ENCODE measurements at regions not wholly inside any gene's neighbourhood (a gene's known extent, or its start where the extent isn't known, plus 50 kb on each side); places are given as distances from the start of the nearest gene placed in this dataset.

DNA sequence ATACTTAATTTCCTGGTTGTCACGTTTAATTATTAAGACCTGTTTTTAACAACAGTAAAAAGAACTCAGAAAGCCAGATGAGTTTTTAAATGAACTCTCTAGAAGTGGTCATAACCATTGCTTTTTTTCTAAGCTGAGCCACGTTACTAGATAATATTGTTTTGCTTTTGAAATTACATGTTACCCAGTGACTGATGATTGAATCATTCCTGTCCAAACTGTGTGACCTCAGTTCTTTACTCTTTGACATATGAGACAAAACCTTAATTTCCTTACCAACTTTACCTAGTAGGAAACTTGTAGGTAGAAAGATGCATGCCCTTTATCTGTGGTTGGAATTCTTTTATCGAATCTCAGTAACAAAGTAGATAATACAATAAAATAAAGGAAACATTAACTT is 411.7 kb downstream of the SH3GL2 start:
- no peak for DNase-seq (ENCODE audit: low spot score)
- H3K9me3 Mint-ChIP-seq (ENCODE audit: unreplicated experiment), result no peaks in the 10 kb centered on the region
- H3K27ac Mint-ChIP-seq (ENCODE audit: unreplicated experiment), result no peak overlapping the region
- no peaks in the 10 kb centered on the region for H3K36me3 Mint-ChIP-seq (ENCODE audit: low read depth, unreplicated experiment)
- no peaks in the 10 kb centered on the region for H3K27me3 Mint-ChIP-seq (ENCODE audit: unreplicated experiment)
- no peaks in the 10 kb centered on the region for H3K4me1 Mint-ChIP-seq (ENCODE audit: unreplicated experiment)
- TF ChIP-seq, protein P1, sequence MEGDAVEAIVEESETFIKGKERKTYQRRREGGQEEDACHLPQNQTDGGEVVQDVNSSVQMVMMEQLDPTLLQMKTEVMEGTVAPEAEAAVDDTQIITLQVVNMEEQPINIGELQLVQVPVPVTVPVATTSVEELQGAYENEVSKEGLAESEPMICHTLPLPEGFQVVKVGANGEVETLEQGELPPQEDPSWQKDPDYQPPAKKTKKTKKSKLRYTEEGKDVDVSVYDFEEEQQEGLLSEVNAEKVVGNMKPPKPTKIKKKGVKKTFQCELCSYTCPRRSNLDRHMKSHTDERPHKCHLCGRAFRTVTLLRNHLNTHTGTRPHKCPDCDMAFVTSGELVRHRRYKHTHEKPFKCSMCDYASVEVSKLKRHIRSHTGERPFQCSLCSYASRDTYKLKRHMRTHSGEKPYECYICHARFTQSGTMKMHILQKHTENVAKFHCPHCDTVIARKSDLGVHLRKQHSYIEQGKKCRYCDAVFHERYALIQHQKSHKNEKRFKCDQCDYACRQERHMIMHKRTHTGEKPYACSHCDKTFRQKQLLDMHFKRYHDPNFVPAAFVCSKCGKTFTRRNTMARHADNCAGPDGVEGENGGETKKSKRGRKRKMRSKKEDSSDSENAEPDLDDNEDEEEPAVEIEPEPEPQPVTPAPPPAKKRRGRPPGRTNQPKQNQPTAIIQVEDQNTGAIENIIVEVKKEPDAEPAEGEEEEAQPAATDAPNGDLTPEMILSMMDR (IDR thresholded peaks at IDR 0.05; ENCODE audit: unreplicated experiment), result no peak
- H3K4me3 Mint-ChIP-seq (ENCODE audit: unreplicated experiment), result no peak overlapping the region

DNA sequence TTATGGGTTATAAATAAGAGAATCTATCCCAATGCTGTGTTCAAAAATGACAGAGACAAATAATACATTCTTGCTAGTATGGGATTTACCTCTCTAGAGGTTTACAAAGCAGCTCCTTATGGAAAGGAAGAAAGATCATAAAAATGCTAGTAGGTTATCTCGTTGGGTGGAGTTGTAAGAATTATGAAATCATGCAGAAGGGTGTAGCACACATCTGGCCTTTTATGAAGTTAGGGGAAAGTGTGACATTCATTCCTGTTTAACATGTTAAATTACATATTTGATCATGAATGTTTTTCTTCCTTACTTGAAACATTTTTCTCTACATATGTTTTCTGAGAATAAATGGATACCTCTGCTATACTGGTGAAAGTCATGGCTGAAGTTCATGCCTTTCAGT is 414.2 kb downstream of the SH3GL2 start:
- Mint-ChIP-seq H3K27ac (ENCODE audit: unreplicated experiment) (no peak overlapping the region), H3K4me1 (ENCODE audit: unreplicated experiment) (no peaks in the 10 kb centered on the region), H3K27me3 (ENCODE audit: unreplicated experiment) (no peaks in the 10 kb centered on the region), H3K9me3 (ENCODE audit: unreplicated experiment) (no peaks in the 10 kb centered on the region), H3K36me3 (ENCODE audit: low read depth, unreplicated experiment) (no peaks in the 10 kb centered on the region), H3K4me3 (ENCODE audit: unreplicated experiment) (no peak overlapping the region)
- TF ChIP-seq, protein P1 (IDR thresholded peaks at IDR 0.05; ENCODE audit: unreplicated experiment), result no peak
- DNase-seq (ENCODE audit: low spot score), result no peak

DNA sequence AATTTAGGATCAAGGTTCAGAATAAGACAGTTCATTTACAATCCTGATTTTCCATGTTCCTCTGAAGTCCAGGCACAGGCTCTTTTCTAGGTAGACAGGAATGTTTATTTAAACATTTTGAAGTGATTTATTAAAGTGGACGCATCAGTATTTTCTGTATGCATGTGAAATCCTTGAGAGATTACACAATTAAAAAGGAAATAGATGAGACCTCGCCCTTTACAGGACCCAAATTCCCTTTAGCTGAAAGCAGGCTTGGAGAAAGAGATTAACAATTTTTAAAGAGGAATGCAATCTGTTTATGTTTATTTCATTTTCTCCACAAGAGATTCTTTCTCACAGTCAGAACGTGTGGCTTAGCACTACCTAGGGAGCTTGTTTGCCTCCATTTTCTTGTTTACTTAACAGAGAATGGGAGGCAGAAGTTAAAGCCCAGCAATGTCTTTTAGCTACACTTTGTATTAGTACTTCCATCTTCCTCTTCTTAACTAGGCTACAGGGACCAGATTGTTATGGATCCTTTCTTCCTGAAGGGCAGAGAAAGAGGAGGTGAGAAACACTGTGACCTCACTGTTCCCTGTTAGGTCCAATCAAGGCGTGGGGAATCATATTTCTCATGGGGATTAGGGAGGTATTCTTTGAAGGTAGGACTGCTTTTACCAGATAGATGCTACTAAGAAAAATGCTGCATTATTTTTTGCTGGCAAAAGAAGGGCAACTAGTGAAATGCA is 416.0 kb downstream of the SH3GL2 start:
- Mint-ChIP-seq H3K36me3 (ENCODE audit: low read depth, unreplicated experiment) (no peaks in the 10 kb centered on the region), H3K9me3 (ENCODE audit: unreplicated experiment) (no peaks in the 10 kb centered on the region), H3K27me3 (ENCODE audit: unreplicated experiment) (no peaks in the 10 kb centered on the region), H3K4me3 (ENCODE audit: unreplicated experiment) (no peak overlapping the region), H3K4me1 (ENCODE audit: unreplicated experiment) (no peaks in the 10 kb centered on the region), H3K27ac (ENCODE audit: unreplicated experiment) (no peak overlapping the region)
- TF ChIP-seq, protein P1 (IDR thresholded peaks at IDR 0.05; ENCODE audit: unreplicated experiment), result no peak
- DNase-seq (ENCODE audit: low spot score), result no peak

DNA sequence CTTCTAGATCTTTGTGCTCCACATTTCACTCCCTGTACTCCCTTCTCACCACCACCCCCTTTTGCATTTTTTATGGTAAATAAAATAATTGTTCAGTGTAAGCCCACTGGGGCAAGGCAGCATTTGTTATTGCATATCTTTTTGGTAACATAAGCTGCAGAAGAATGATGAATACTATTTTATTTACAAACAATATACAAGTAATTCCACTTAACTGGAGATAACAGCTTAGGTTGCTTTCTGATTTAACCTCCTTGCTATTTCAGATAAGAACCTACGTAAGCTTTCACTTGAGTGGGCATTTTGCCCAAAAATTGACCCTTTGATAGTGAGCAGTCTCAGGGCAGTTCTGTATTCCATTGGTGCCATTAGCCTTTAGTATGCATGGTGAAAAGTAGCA is 417.9 kb downstream of the SH3GL2 start:
- Mint-ChIP-seq H3K27me3 (ENCODE audit: unreplicated experiment) (no peaks in the 10 kb centered on the region), H3K36me3 (ENCODE audit: low read depth, unreplicated experiment) (no peaks in the 10 kb centered on the region), H3K4me1 (ENCODE audit: unreplicated experiment) (no peaks in the 10 kb centered on the region), H3K9me3 (ENCODE audit: unreplicated experiment) (no peaks in the 10 kb centered on the region), H3K27ac (ENCODE audit: unreplicated experiment) (no peak overlapping the region), H3K4me3 (ENCODE audit: unreplicated experiment) (no peak overlapping the region)
- DNase-seq (ENCODE audit: low spot score), result no peak
- TF ChIP-seq, protein P1 (IDR thresholded peaks at IDR 0.05; ENCODE audit: unreplicated experiment), result no peak

DNA sequence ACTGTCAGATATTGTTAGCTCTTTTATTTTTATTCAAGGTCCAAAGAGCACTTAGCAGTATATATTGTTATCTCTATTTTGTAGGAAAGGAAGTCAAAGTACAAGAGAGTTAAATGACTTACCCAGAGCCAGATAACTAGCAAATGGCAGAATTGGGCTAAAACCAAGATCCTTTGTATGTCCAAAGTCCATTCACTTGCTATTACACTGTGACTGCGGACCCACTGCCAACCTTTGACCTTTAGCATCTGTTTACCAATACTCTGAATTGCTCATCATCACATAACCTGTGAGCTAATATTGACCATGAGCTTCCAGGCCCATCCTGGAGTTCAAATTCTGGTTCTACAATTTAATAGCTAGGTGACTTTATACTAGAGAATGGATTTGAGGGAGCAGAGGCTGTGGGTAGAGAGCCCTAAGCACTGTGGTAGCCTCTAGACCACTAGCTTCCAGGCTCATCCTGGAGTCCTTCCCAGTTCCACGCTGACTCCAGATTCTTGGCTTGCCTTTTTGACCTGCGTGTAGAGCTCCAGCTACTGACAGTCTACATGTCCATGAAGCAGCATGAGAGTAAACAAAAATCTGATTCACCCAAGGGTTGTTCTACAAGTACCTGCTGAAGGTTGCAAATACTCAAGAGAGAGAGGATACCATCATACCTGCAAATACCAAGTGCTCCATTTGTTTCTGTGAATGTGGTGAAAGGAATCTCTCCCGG is 424.0 kb downstream of the SH3GL2 start:
- H3K4me1 Mint-ChIP-seq (ENCODE audit: unreplicated experiment), result no peaks in the 10 kb centered on the region
- H3K36me3 Mint-ChIP-seq (ENCODE audit: low read depth, unreplicated experiment), result no peaks in the 10 kb centered on the region
- H3K9me3 Mint-ChIP-seq (ENCODE audit: unreplicated experiment), result no peaks in the 10 kb centered on the region
- H3K27ac Mint-ChIP-seq (ENCODE audit: unreplicated experiment), result no peak overlapping the region
- TF ChIP-seq, protein P1 (IDR thresholded peaks at IDR 0.05; ENCODE audit: unreplicated experiment), result no peak
- peaks cover 2% of the 10 kb centered on the region for H3K27me3 Mint-ChIP-seq (ENCODE audit: unreplicated experiment)
- no peak overlapping the region for H3K4me3 Mint-ChIP-seq (ENCODE audit: unreplicated experiment)
- no peak for DNase-seq (ENCODE audit: low spot score)

Measured in endothelial cell (in vitro differentiated cells).